ENCODE measurements at regions not wholly inside any gene's neighbourhood (a gene's known extent, or its start where the extent isn't known, plus 50 kb on each side); places are given as distances from the start of the nearest gene placed in this dataset.

DNA sequence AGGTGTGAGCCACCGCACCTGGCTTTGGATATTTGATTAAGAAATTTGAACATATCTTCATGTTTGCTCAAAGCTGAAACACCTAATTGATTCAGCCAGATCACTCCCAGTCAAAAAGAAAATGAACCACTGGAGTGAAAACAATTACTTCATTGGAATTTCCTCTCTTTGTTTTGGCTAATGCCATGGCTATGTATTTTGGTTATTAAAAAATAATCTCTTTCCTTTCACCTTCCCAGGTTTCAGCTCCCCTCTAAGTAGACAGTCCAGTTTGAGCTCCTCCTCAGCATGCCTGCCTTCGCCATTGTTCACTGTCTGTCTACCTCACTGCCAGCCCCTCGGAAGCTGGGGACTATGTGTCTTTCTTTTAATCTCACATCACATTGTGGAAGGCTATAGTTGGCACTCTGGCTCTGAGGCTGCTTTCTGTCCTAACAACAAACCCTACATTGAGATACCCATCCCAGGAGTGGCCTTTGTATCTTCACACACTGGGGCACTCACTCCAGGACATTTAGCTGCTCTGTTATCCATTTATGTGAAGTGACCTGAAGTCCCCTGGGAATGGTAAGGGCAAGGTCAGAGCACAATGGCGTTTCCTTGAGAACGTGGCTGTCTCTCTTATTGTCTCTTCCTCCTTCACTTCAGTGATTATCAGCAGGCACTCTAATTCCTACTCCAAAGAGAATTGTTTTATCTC lies 764.0 kb upstream of the CITED2 start:
- TF ChIP-seq, protein P1, sequence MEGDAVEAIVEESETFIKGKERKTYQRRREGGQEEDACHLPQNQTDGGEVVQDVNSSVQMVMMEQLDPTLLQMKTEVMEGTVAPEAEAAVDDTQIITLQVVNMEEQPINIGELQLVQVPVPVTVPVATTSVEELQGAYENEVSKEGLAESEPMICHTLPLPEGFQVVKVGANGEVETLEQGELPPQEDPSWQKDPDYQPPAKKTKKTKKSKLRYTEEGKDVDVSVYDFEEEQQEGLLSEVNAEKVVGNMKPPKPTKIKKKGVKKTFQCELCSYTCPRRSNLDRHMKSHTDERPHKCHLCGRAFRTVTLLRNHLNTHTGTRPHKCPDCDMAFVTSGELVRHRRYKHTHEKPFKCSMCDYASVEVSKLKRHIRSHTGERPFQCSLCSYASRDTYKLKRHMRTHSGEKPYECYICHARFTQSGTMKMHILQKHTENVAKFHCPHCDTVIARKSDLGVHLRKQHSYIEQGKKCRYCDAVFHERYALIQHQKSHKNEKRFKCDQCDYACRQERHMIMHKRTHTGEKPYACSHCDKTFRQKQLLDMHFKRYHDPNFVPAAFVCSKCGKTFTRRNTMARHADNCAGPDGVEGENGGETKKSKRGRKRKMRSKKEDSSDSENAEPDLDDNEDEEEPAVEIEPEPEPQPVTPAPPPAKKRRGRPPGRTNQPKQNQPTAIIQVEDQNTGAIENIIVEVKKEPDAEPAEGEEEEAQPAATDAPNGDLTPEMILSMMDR (IDR thresholded peaks at IDR 0.05), result no peak
- no peak for TF ChIP-seq ZFX (IDR thresholded peaks at IDR 0.05; ENCODE audit: borderline replicate concordance)
